Naive thymus-derived CD4-positive, alpha-beta T cell (primary cell): ENCODE measurements at regions not wholly inside any gene's neighbourhood (a gene's known extent, or its start where the extent isn't known, plus 50 kb on each side); places are given as distances from the start of the nearest gene placed in this dataset.

Source experiments
- ATAC-seq: fragments of 150-1000 bp; cut with Tn5 transposase; 2 replicates; pipeline ENCODE4 v1.10.0; 2021; ENCODE audit warnings: mild to moderate bottlenecking, moderate library complexity
- CTCF ChIA-PET: fragments of 350-600 bp; sonication (Branson Sonifier 250); formaldehyde crosslinking; loops from one replicate; lab custom pipeline; 2021; ENCODE audit warnings: antibody characterized with exemption; lab: Charles Lee
- POLR2A ChIA-PET: fragments of 350-600 bp; sonication (Branson Sonifier 250); formaldehyde crosslinking; loops from one replicate; lab custom pipeline; 2021; ENCODE audit warnings: antibody characterized with exemption, inconsistent platforms; lab: Charles Lee
- DNase-seq, 9 donors: peaks; one replicate each; pipeline versions ENCODE4 v3.0.0 to v3.0.0-alpha.2; 2020 to 2022; ENCODE audit warnings: mixed read lengths in 1 of 9
- H3K27ac ChIP-seq: one replicate; pipeline ENCODE4 v1.7.0; 2013; ENCODE audit warnings: mild to moderate bottlenecking, low read depth, low read length, moderate library complexity
- H3K27me3 ChIP-seq, 2 donors: one replicate each; pipeline ENCODE4 v1.7.0; 2013; ENCODE audit warnings: low read length in 2 of 2, mild to moderate bottlenecking in 2 of 2, moderate library complexity in 2 of 2; ENCODE audit not compliant: control insufficient read depth in 2 of 2, insufficient read depth in 2 of 2
- H3K36me3 ChIP-seq, 3 experiments: 1 replicate in 2 of 3; 2 replicates in 1 of 3; pipeline ENCODE4 v1.7.0; 2013; ENCODE audit warnings: low read length in 3 of 3, mild to moderate bottlenecking in 3 of 3, moderate library complexity in 1 of 3; ENCODE audit not compliant: insufficient read depth in 3 of 3, control insufficient read depth in 2 of 3
- H3K4me1 ChIP-seq, 2 donors: one replicate each; pipeline ENCODE4 v1.7.0; 2013; ENCODE audit warnings: low read length in 2 of 2, mild to moderate bottlenecking in 2 of 2, moderate library complexity in 1 of 2; ENCODE audit not compliant: control insufficient read depth in 2 of 2, insufficient read depth in 2 of 2
- H3K4me3 ChIP-seq: 2 replicates; pipeline ENCODE4 v1.7.0; 2013; ENCODE audit warnings: mild to moderate bottlenecking, low read length
- H3K9me3 ChIP-seq, 3 experiments: 1 replicate in 2 of 3; 2 replicates in 1 of 3; pipeline ENCODE4 v1.7.0; 2013; ENCODE audit warnings: low read length in 3 of 3; ENCODE audit not compliant: control insufficient read depth in 2 of 3
- H3K27ac Mint-ChIP-seq, 9 donors: one replicate each; pipeline ENCODE4 v1.8.0; 2020 to 2022; ENCODE audit warnings: mixed read lengths in 9 of 9, mild to moderate bottlenecking in 8 of 9, moderate library complexity in 5 of 9, inconsistent platforms in 2 of 9
- H3K27me3 Mint-ChIP-seq, 5 donors: one replicate each; pipeline ENCODE4 v1.8.0; 2021 to 2022; ENCODE audit warnings: mixed read lengths in 5 of 5, mild to moderate bottlenecking in 1 of 5
- H3K36me3 Mint-ChIP-seq, 5 donors: one replicate each; pipeline ENCODE4 v1.8.0; 2020 to 2022; ENCODE audit warnings: mixed read lengths in 5 of 5, mild to moderate bottlenecking in 3 of 5, inconsistent platforms in 1 of 5
- H3K4me1 Mint-ChIP-seq, 7 donors: one replicate each; pipeline ENCODE4 v1.8.0; 2020 to 2022; ENCODE audit warnings: mixed read lengths in 7 of 7, mild to moderate bottlenecking in 3 of 7, inconsistent platforms in 1 of 7
- H3K4me3 Mint-ChIP-seq, 10 donors: one replicate each; pipeline ENCODE4 v1.8.0; 2020 to 2022; ENCODE audit warnings: mild to moderate bottlenecking in 10 of 10, mixed read lengths in 10 of 10, moderate library complexity in 6 of 10, inconsistent platforms in 2 of 10
- H3K9me3 Mint-ChIP-seq, 11 donors: one replicate each; pipeline ENCODE4 v1.8.0; 2020 to 2022; ENCODE audit warnings: mixed read lengths in 11 of 11, mild to moderate bottlenecking in 4 of 11, inconsistent platforms in 1 of 11, moderate library complexity in 1 of 11
- intact Hi-C, 2 donors: fragments of 100-400 bp; cut with micrococcal nuclease; formaldehyde crosslinking; loops; one replicate each; pipeline ENCODE4 v1.15.1; 2023

GRCh38 chrX:33989936-33990335 lies 142.2 kb downstream of the FAM47A start:
- no peak for DNase-seq
- POLR2A ChIA-PET: no interaction called here
- H3K36me3 ChIP-seq: no peaks in the 10 kb centered on the region
- H3K36me3 Mint-ChIP-seq: no peaks in the 10 kb centered on the region
- H3K4me1 ChIP-seq: no peaks in the 10 kb centered on the region
- CTCF ChIA-PET: no interaction called here
- intact Hi-C loops: no loop called here
- H3K4me3 Mint-ChIP-seq: no peak overlapping the region
- no peak overlapping the region for H3K4me3 ChIP-seq
- H3K27me3 ChIP-seq: no peaks in the 10 kb centered on the region
- no peak overlapping the region for H3K27ac Mint-ChIP-seq
- H3K27ac ChIP-seq: no peak overlapping the region
- no peaks in the 10 kb centered on the region for H3K27me3 Mint-ChIP-seq
- H3K9me3 ChIP-seq: no peaks in the 10 kb centered on the region
- no peaks in the 10 kb centered on the region for H3K4me1 Mint-ChIP-seq
- no peak for ATAC-seq
- H3K9me3 Mint-ChIP-seq: peaks cover 0 to 4% (median 2%) of the 10 kb centered on the region in 11 donors

GRCh38 chrX:33987458-33987857 lies 144.7 kb downstream of the FAM47A start:
- H3K4me1 Mint-ChIP-seq: no peaks in the 10 kb centered on the region
- H3K36me3 Mint-ChIP-seq: no peaks in the 10 kb centered on the region
- no peaks in the 10 kb centered on the region for H3K27me3 Mint-ChIP-seq
- ATAC-seq (no peak), DNase-seq (no peak)
- peaks cover 0 to 4% (median 0%) of the 10 kb centered on the region in 11 donors for H3K9me3 Mint-ChIP-seq
- H3K27ac Mint-ChIP-seq: no peak overlapping the region
- no peak overlapping the region for H3K27ac ChIP-seq
- H3K4me1 ChIP-seq: no peaks in the 10 kb centered on the region
- H3K27me3 ChIP-seq: no peaks in the 10 kb centered on the region
- intact Hi-C loops: no loop called here
- no peaks in the 10 kb centered on the region for H3K36me3 ChIP-seq
- ChIA-PET CTCF (no interaction called here), POLR2A (no interaction called here)
- H3K9me3 ChIP-seq: no peaks in the 10 kb centered on the region
- H3K4me3 Mint-ChIP-seq: no peak overlapping the region
- H3K4me3 ChIP-seq: no peak overlapping the region

GRCh38 chrX:33974676-33975075 lies 157.4 kb downstream of the FAM47A start:
- intact Hi-C loops: no loop called here
- no peak overlapping the region for H3K4me3 Mint-ChIP-seq
- POLR2A ChIA-PET: no interaction called here
- no peak overlapping the region for H3K27ac ChIP-seq
- no peak overlapping the region for H3K4me3 ChIP-seq
- H3K27me3 ChIP-seq: no peaks in the 10 kb centered on the region
- no peaks in the 10 kb centered on the region for H3K36me3 ChIP-seq
- ATAC-seq (no peak), DNase-seq (no peak)
- no peaks in the 10 kb centered on the region for H3K27me3 Mint-ChIP-seq
- peaks cover 0 to 5% (median 3%) of the 10 kb centered on the region in 11 donors for H3K9me3 Mint-ChIP-seq
- H3K4me1 Mint-ChIP-seq: no peaks in the 10 kb centered on the region
- H3K27ac Mint-ChIP-seq: no peak overlapping the region
- CTCF ChIA-PET: no interaction called here
- no peaks in the 10 kb centered on the region for H3K4me1 ChIP-seq
- H3K9me3 ChIP-seq: no peaks in the 10 kb centered on the region
- H3K36me3 Mint-ChIP-seq: no peaks in the 10 kb centered on the region

GRCh38 chrX:33970028-33970967 lies 161.8 kb downstream of the FAM47A start:
- intact Hi-C loops: no loop called here
- Mint-ChIP-seq H3K27me3 (no peaks in the 10 kb centered on the region), H3K27ac (no peak overlapping the region)

GRCh38 chrX:33969105-33969504 lies 163.0 kb downstream of the FAM47A start:
- no peak for DNase-seq
- Mint-ChIP-seq H3K4me1 (no peaks in the 10 kb centered on the region), H3K9me3 (peaks cover 0 to 5% (median 0%) of the 10 kb centered on the region in 11 donors), H3K4me3 (no peak overlapping the region), H3K36me3 (no peaks in the 10 kb centered on the region), H3K27ac (no peak overlapping the region), H3K27me3 (no peaks in the 10 kb centered on the region)
- Histone ChIP-seq H3K4me3 (no peak overlapping the region), H3K27me3 (no peaks in the 10 kb centered on the region), H3K36me3 (no peaks in the 10 kb centered on the region), H3K9me3 (no peaks in the 10 kb centered on the region), H3K4me1 (no peaks in the 10 kb centered on the region), H3K27ac (no peak overlapping the region)
- ChIA-PET CTCF (no interaction called here), POLR2A (no interaction called here)
- no peak for ATAC-seq
- intact Hi-C loops: no loop called here

More at GRCh38 chrX:33970028-33970967, 161.8 kb downstream of the FAM47A start:
- Mint-ChIP-seq H3K4me3 (no peak overlapping the region), H3K36me3 (no peaks in the 10 kb centered on the region), H3K4me1 (no peaks in the 10 kb centered on the region), H3K9me3 (peaks cover 0 to 5% (median 0%) of the 10 kb centered on the region in 11 donors)
- no peak for ATAC-seq
- no peaks in the 10 kb centered on the region for H3K27me3 ChIP-seq
- ChIA-PET CTCF (no interaction called here), POLR2A (no interaction called here)
- DNase-seq: no peak
- no peaks in the 10 kb centered on the region for H3K4me1 ChIP-seq
- H3K27ac ChIP-seq: no peak overlapping the region
- H3K9me3 ChIP-seq: no peaks in the 10 kb centered on the region
- no peaks in the 10 kb centered on the region for H3K36me3 ChIP-seq
- no peak overlapping the region for H3K4me3 ChIP-seq

- H3K4me3 ChIP-seq: no peak overlapping the region
- H3K27me3 Mint-ChIP-seq: no peaks in the 10 kb centered on the region
- no peak overlapping the region for H3K27ac ChIP-seq
- no peaks in the 10 kb centered on the region for H3K36me3 ChIP-seq
- no peak overlapping the region for H3K27ac Mint-ChIP-seq
- H3K4me1 Mint-ChIP-seq: no peaks in the 10 kb centered on the region
- ATAC-seq (no peak), DNase-seq (no peak)
- ChIA-PET POLR2A (no interaction called here), CTCF (no interaction called here)
- no peaks in the 10 kb centered on the region for H3K4me1 ChIP-seq
- H3K9me3 Mint-ChIP-seq: peaks cover 0 to 5% (median 0%) of the 10 kb centered on the region in 11 donors
- no peaks in the 10 kb centered on the region for H3K36me3 Mint-ChIP-seq
- no peaks in the 10 kb centered on the region for H3K27me3 ChIP-seq
- no peaks in the 10 kb centered on the region for H3K9me3 ChIP-seq
- H3K4me3 Mint-ChIP-seq: no peak overlapping the region
- intact Hi-C loops: no loop called here
Measured at GRCh38 chrX:33968611-33969010, 163.5 kb downstream of the FAM47A start.

GRCh38 chrX:33949300-33949699 lies 182.8 kb downstream of the FAM47A start:
- no peaks in the 10 kb centered on the region for H3K27me3 ChIP-seq
- no peak overlapping the region for H3K4me3 Mint-ChIP-seq
- CTCF ChIA-PET: no interaction called here
- H3K4me1 Mint-ChIP-seq: no peaks in the 10 kb centered on the region
- no peaks in the 10 kb centered on the region for H3K27me3 Mint-ChIP-seq
- H3K9me3 Mint-ChIP-seq: peaks cover 0 to 21% (median 3%) of the 10 kb centered on the region in 11 donors
- no peak overlapping the region for H3K27ac Mint-ChIP-seq
- DNase-seq (no peak), ATAC-seq (no peak)
- no peaks in the 10 kb centered on the region for H3K36me3 Mint-ChIP-seq
- no peak overlapping the region for H3K4me3 ChIP-seq
- POLR2A ChIA-PET: no interaction called here
- no peaks in the 10 kb centered on the region for H3K9me3 ChIP-seq
- intact Hi-C loops: no loop called here
- H3K27ac ChIP-seq: no peak overlapping the region
- no peaks in the 10 kb centered on the region for H3K4me1 ChIP-seq
- H3K36me3 ChIP-seq: no peaks in the 10 kb centered on the region
